HepG2 (cell line): ENCODE measurements at regions not wholly inside any gene's neighbourhood (a gene's known extent, or its start where the extent isn't known, plus 50 kb on each side); places are given as distances from the start of the nearest gene placed in this dataset.

Experiments used
- ELF1 ChIP-seq: sonication (generic); formaldehyde crosslinking; IDR thresholded peaks from 2 replicates; pipeline ENCODE4 v1.4.0; 2020; ENCODE audit warnings: missing genetic modification reagents
- HOMEZ ChIP-seq: IDR thresholded peaks from 2 replicates; pipeline ENCODE4 v1.6.1; 2016; ENCODE audit warnings: low read depth
- NFYB ChIP-seq: sonication (generic); formaldehyde crosslinking; IDR thresholded peaks from 2 replicates; pipeline ENCODE4 v1.4.0; 2020; ENCODE audit warnings: missing genetic modification reagents
- SIN3B ChIP-seq: fragments of 150-350 bp; IDR thresholded peaks from 2 replicates; pipeline ENCODE4 v1.6.1; 2014; ENCODE audit warnings: low read length
- TAF1 ChIP-seq: sonication (generic); formaldehyde crosslinking; IDR thresholded peaks from 2 replicates; pipeline ENCODE4 v1.4.0; 2020; ENCODE audit warnings: missing genetic modification reagents
- ZFX ChIP-seq: sonication (generic); formaldehyde crosslinking; IDR thresholded peaks from 2 replicates; pipeline ENCODE4 v1.4.0; 2020; ENCODE audit warnings: mild to moderate bottlenecking, low read depth, missing genetic modification reagents, moderate library complexity
- ZNF367 ChIP-seq: sonication (generic); formaldehyde crosslinking; IDR thresholded peaks from 2 replicates; pipeline ENCODE4 v1.4.0; 2020; ENCODE audit warnings: missing genetic modification reagents, borderline replicate concordance
- ZNF558 ChIP-seq: sonication (generic); formaldehyde crosslinking; IDR thresholded peaks from 2 replicates; pipeline ENCODE4 v1.9.0; 2022; ENCODE audit warnings: mild to moderate bottlenecking, missing genetic modification reagents, borderline replicate concordance
- TF ChIP-seq, protein P1 (sequence below): sonication (generic); formaldehyde crosslinking; IDR thresholded peaks from 2 replicates; pipeline ENCODE4 v1.4.0; 2020; ENCODE audit warnings: missing genetic modification reagents
- TF ChIP-seq, protein P2 (sequence below): sonication (generic); formaldehyde crosslinking; IDR thresholded peaks from 2 replicates; pipeline ENCODE4 v1.5.0; 2020; ENCODE audit warnings: mild to moderate bottlenecking, missing genetic modification reagents, moderate library complexity

- TF ChIP-seq, protein P1, sequence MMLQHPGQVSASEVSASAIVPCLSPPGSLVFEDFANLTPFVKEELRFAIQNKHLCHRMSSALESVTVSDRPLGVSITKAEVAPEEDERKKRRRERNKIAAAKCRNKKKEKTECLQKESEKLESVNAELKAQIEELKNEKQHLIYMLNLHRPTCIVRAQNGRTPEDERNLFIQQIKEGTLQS (CRISPR knock-in tag): no peak
- TF ChIP-seq, protein P2, sequence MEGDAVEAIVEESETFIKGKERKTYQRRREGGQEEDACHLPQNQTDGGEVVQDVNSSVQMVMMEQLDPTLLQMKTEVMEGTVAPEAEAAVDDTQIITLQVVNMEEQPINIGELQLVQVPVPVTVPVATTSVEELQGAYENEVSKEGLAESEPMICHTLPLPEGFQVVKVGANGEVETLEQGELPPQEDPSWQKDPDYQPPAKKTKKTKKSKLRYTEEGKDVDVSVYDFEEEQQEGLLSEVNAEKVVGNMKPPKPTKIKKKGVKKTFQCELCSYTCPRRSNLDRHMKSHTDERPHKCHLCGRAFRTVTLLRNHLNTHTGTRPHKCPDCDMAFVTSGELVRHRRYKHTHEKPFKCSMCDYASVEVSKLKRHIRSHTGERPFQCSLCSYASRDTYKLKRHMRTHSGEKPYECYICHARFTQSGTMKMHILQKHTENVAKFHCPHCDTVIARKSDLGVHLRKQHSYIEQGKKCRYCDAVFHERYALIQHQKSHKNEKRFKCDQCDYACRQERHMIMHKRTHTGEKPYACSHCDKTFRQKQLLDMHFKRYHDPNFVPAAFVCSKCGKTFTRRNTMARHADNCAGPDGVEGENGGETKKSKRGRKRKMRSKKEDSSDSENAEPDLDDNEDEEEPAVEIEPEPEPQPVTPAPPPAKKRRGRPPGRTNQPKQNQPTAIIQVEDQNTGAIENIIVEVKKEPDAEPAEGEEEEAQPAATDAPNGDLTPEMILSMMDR: no peak
- TF ChIP-seq HOMEZ (CRISPR knock-in tag) (no peak), SIN3B (no peak), NFYB (CRISPR knock-in tag) (no peak), ELF1 (no peak), ZNF558 (CRISPR knock-in tag) (no peak), ZFX (CRISPR knock-in tag) (no peak), ZNF367 (CRISPR knock-in tag) (no peak), TAF1 (CRISPR knock-in tag) (no peak)
Observed at GRCh38 chr12:31906557-31907301, 52.5 kb upstream of the RESF1 start.
